ENCODE measurements at regions not wholly inside any gene's neighbourhood (a gene's known extent, or its start where the extent isn't known, plus 50 kb on each side); places are given as distances from the start of the nearest gene placed in this dataset.
"Not testable (repeated sequence)": the region's sequence is repeated elsewhere in the genome, so short reads cannot be mapped to it uniquely, and the experiment has no call there.

DNA sequence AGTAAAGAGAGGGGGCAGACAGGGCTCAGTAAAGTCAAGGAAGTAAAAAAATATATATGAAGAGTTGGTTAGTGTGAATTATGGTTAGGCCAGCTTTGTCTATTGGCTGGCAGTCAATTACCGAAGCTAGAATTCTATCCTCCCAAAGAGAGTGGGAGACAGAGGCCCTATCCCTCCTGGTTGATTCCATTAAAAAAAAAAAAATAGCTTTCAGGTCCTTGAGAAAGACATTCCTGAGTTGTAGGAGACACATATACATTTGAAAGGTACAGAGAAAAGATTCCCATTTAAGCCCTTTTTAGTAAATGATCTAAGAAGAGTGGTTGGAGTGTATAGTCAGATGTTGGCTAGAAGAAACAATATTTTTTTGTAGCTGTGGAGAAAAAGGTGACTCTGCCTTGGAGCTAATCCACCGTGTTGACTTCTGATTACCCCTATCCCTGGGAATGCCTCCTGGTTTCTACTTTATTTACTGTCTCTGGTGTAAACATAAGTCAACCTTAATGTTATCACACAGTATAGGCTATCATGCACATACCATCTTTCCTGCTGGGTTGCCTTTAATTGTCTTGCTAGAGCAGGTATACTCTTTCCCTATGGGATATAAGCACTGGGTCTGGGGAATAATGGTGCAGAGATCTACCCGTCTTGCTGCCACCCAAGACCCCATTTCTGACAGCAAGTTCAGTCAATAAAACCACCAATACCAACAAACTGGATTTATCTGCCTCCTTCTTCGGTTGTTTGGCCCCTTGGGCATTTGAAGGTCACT lies 859.9 kb upstream of the ATXN7L3B start:
- no peaks in the 10 kb centered on the region for H3K27me3 ChIP-seq
- no peaks in the 10 kb centered on the region for H3K9me3 ChIP-seq
- 60% methylated on average over 4 of the region's 4 CpGs for WGBS
- no peaks in the 10 kb centered on the region for H3K4me1 ChIP-seq
- H3K4me3 ChIP-seq, result no peak overlapping the region
- no peak for TF ChIP-seq EP300 (IDR thresholded peaks at IDR 0.05)
- TF ChIP-seq POLR2AphosphoS5 (IDR thresholded peaks at IDR 0.05), result no peak
- TF ChIP-seq, protein P1, sequence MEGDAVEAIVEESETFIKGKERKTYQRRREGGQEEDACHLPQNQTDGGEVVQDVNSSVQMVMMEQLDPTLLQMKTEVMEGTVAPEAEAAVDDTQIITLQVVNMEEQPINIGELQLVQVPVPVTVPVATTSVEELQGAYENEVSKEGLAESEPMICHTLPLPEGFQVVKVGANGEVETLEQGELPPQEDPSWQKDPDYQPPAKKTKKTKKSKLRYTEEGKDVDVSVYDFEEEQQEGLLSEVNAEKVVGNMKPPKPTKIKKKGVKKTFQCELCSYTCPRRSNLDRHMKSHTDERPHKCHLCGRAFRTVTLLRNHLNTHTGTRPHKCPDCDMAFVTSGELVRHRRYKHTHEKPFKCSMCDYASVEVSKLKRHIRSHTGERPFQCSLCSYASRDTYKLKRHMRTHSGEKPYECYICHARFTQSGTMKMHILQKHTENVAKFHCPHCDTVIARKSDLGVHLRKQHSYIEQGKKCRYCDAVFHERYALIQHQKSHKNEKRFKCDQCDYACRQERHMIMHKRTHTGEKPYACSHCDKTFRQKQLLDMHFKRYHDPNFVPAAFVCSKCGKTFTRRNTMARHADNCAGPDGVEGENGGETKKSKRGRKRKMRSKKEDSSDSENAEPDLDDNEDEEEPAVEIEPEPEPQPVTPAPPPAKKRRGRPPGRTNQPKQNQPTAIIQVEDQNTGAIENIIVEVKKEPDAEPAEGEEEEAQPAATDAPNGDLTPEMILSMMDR (IDR thresholded peaks at IDR 0.05), result no peak
- TF ChIP-seq POLR2A (IDR thresholded peaks at IDR 0.05), result no peak
- H3K27ac ChIP-seq, result no peak overlapping the region
- no peaks in the 10 kb centered on the region for H3K36me3 ChIP-seq
- DNase-seq (ENCODE audit: low spot score in 2 of 2), result no peak

DNA sequence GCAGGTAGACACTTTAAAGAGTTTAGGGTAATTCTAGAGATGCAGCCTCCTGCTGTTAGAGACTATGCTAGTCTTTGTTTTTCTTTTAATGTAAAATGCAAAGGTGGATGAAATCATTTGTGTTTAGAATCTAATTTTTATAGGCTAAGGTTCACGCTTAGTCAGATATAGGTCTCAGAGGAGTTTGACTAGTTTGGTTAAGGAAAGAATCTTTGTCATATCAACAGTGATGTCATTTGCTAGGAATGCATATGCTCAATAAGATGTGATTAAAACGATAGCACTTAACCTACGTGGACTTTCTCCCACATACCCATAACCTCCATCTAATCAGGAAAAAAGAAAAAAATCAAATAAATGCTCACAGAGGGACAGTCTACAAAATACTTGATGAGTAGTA lies 859.3 kb upstream of the ATXN7L3B start:
- TF ChIP-seq EP300 (IDR thresholded peaks at IDR 0.05), result no peak
- TF ChIP-seq, protein P1 (IDR thresholded peaks at IDR 0.05), result no peak
- no peak for TF ChIP-seq POLR2AphosphoS5 (IDR thresholded peaks at IDR 0.05)
- TF ChIP-seq POLR2A (IDR thresholded peaks at IDR 0.05), result no peak
- WGBS, result 69% methylated on average over 3 of the region's 3 CpGs

DNA sequence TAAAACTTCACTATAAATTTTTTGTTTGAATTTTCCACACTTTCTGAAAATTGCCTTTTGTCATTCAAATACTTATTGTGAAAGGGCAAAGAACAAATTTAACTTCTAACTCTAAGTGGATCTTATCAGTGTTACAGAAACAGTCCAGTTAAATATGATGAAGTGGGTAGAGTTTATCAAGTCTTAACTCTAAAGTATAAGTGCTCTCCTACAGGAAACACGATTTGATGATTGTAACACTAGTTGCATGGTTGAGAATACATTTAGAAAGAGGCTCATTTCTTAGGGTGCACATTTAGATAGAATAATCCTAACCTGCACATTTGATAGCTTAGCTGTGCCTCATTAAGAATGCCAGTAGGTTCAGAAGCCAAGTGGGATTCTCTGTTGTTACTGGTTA lies 838.3 kb upstream of the ATXN7L3B start:
- 84% methylated on average over 1 of the region's 1 CpG for WGBS
- Histone ChIP-seq H3K9me3 (no peaks in the 10 kb centered on the region), H3K4me1 (no peaks in the 10 kb centered on the region)

More for the DNA sequence above, 859.3 kb upstream of the ATXN7L3B start:
- Histone ChIP-seq H3K36me3 (no peaks in the 10 kb centered on the region), H3K9me3 (no peaks in the 10 kb centered on the region), H3K27ac (no peak overlapping the region), H3K4me1 (no peaks in the 10 kb centered on the region), H3K4me3 (no peak overlapping the region), H3K27me3 (no peaks in the 10 kb centered on the region)
- no peak for DNase-seq (ENCODE audit: low spot score in 2 of 2)

DNA sequence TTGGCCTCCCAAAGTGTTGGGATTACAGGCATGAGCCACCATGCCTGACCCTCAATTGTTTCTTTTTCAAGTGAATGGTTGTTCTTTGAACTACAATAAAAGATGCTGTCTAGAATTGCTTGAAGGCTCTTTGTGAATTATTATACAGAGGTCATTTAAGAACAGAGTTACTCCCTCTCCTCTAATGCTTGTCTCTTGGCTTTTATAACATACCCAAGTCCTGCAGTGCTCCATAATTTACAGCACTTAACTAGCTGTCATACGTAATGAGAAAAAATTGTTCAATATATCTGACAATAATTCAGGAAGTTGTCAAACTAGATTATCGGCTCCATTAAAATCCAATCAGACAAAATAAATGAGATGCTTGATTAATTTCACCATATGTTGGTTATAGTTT lies 823.0 kb upstream of the ATXN7L3B start:
- TF ChIP-seq, protein P1 (IDR thresholded peaks at IDR 0.05), result no peak
- TF ChIP-seq POLR2A (IDR thresholded peaks at IDR 0.05), result no peak
- TF ChIP-seq POLR2AphosphoS5 (IDR thresholded peaks at IDR 0.05), result no peak
- no peak for TF ChIP-seq EP300 (IDR thresholded peaks at IDR 0.05)
- H3K27ac ChIP-seq, result no peak overlapping the region
- H3K36me3 ChIP-seq, result no peaks in the 10 kb centered on the region
- DNase-seq (ENCODE audit: low spot score in 2 of 2), result no peak
- H3K4me3 ChIP-seq, result no peak overlapping the region
- whole genome bisulfite sequencing, result 58% methylated on average over 2 of the region's 2 CpGs
- H3K4me1 ChIP-seq, result no peaks in the 10 kb centered on the region
- no peaks in the 10 kb centered on the region for H3K9me3 ChIP-seq
- H3K27me3 ChIP-seq, result no peaks in the 10 kb centered on the region

More for the DNA sequence above, 838.3 kb upstream of the ATXN7L3B start:
- Histone ChIP-seq H3K27ac (no peak overlapping the region), H3K36me3 (no peaks in the 10 kb centered on the region), H3K27me3 (no peaks in the 10 kb centered on the region), H3K4me3 (no peak overlapping the region)
- no peak for DNase-seq (ENCODE audit: low spot score in 2 of 2)
- no peak for TF ChIP-seq POLR2A (IDR thresholded peaks at IDR 0.05)
- TF ChIP-seq EP300 (IDR thresholded peaks at IDR 0.05), result no peak
- no peak for TF ChIP-seq POLR2AphosphoS5 (IDR thresholded peaks at IDR 0.05)
- TF ChIP-seq, protein P1 (IDR thresholded peaks at IDR 0.05), result no peak

DNA sequence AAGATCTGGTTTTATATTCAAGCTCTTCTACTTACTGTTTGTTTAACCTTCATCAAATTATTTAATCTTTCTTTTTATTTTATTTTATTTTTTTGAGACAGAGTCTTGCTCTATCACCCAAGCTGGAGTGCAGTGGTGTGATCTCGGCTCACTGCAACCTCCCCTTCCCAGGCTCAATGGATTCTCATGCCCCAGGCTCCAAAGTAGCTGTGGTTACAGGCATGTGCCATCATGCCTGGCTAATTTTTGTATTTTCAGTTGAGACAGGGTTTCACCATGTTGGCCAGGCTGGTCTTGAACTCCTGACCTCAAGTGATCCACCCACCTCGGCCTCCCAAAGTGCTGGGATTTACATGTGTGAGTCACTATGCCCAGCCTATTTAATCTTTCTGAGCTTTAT lies 821.5 kb upstream of the ATXN7L3B start:
- H3K9me3 ChIP-seq, H3K27ac ChIP-seq: not testable (repeated sequence)

More for the DNA sequence above, 821.5 kb upstream of the ATXN7L3B start:
- not testable (repeated sequence) for H3K4me1 ChIP-seq; DNase-seq (ENCODE audit: low spot score in 2 of 2); H3K36me3 ChIP-seq; H3K27me3 ChIP-seq; H3K4me3 ChIP-seq
- WGBS, result 42% methylated on average over 2 of the region's 2 CpGs

Data from suprapubic skin (tissue), 4 donors.